ENCODE measurements at regions not wholly inside any gene's neighbourhood (a gene's known extent, or its start where the extent isn't known, plus 50 kb on each side); places are given as distances from the start of the nearest gene placed in this dataset.
"Not testable (repeated sequence)": the region's sequence is repeated elsewhere in the genome, so short reads cannot be mapped to it uniquely, and the experiment has no call there.

DNA sequence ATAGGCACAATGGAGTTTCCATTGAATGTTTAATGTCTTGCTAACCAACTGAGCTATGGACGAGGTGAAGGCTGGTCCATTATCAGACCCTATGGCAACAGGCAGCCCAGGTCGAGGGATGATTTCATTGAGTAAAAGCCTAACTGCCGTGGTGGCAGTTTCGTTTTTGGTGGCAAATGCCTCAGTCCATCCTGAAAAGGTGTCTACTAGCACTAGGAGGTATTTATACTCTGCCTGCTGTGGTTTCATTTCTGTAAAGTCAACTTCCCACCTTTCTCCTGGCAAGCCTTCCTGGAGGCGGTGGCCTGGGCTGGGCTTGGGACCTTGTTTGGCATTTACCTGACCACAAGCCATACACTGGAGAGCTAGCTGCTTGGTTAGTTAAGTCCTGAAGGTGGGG lies 75.8 kb downstream of the PRR15 start:
- CTCF ChIA-PET: interaction anchor here (1.2 kb wide), 1 partner anchor 281 kb away, joined by 3 read pairs; no protein-coding TSS in a partner anchor

GRCh38 chr7:29639886-29640595 lies 76.4 kb downstream of the PRR15 start:
- Mint-ChIP-seq H3K27ac (no peak overlapping the region), H3K36me3 (ENCODE audit: low read depth) (no peaks in the 10 kb centered on the region), H3K27me3 (ENCODE audit: low read depth) (no peaks in the 10 kb centered on the region), H3K4me3 (no peak overlapping the region), H3K4me1 (ENCODE audit: low read depth) (no peaks in the 10 kb centered on the region), H3K9me3 (ENCODE audit: insufficient read depth) (no peaks in the 10 kb centered on the region)
- ChIA-PET CTCF (interaction anchor here (1.2 kb wide), 1 partner anchor 281 kb away, joined by 3 read pairs; no protein-coding TSS in a partner anchor), POLR2A (no interaction called here)
- DNase-seq (no peak), ATAC-seq (no peak)

More for the DNA sequence above, 75.8 kb downstream of the PRR15 start:
- no peak overlapping the region for H3K4me3 Mint-ChIP-seq
- no peaks in the 10 kb centered on the region for H3K36me3 Mint-ChIP-seq (ENCODE audit: low read depth)
- no peaks in the 10 kb centered on the region for H3K27me3 Mint-ChIP-seq (ENCODE audit: low read depth)
- POLR2A ChIA-PET: no interaction called here
- DNase-seq (no peak), ATAC-seq (no peak)
- H3K9me3 Mint-ChIP-seq (ENCODE audit: insufficient read depth): no peaks in the 10 kb centered on the region
- H3K4me1 Mint-ChIP-seq (ENCODE audit: low read depth): no peaks in the 10 kb centered on the region
- no peak overlapping the region for H3K27ac Mint-ChIP-seq

- no peaks in the 10 kb centered on the region for H3K4me1 Mint-ChIP-seq (ENCODE audit: low read depth)
- no peak for ATAC-seq
- no peak overlapping the region for H3K27ac Mint-ChIP-seq
- no peaks in the 10 kb centered on the region for H3K27me3 Mint-ChIP-seq (ENCODE audit: low read depth)
- CTCF ChIA-PET: no interaction called here
- H3K9me3 Mint-ChIP-seq (ENCODE audit: insufficient read depth): no peaks in the 10 kb centered on the region
- H3K36me3 Mint-ChIP-seq (ENCODE audit: low read depth): no peaks in the 10 kb centered on the region
- POLR2A ChIA-PET: no interaction called here
- DNase-seq: no peak
- H3K4me3 Mint-ChIP-seq: no peak overlapping the region
Observed at GRCh38 chr7:29641651-29642050, 78.0 kb downstream of the PRR15 start.

GRCh38 chr7:29642494-29643155 lies 79.0 kb downstream of the PRR15 start:
- Mint-ChIP-seq H3K27me3 (ENCODE audit: low read depth) (no peaks in the 10 kb centered on the region), H3K27ac (no peak overlapping the region), H3K4me1 (ENCODE audit: low read depth) (no peaks in the 10 kb centered on the region), H3K4me3 (no peak overlapping the region), H3K9me3 (ENCODE audit: insufficient read depth) (no peaks in the 10 kb centered on the region), H3K36me3 (ENCODE audit: low read depth) (no peaks in the 10 kb centered on the region)
- ChIA-PET POLR2A (no interaction called here), CTCF (no interaction called here)
- no peak for DNase-seq
- no peak for ATAC-seq

DNA sequence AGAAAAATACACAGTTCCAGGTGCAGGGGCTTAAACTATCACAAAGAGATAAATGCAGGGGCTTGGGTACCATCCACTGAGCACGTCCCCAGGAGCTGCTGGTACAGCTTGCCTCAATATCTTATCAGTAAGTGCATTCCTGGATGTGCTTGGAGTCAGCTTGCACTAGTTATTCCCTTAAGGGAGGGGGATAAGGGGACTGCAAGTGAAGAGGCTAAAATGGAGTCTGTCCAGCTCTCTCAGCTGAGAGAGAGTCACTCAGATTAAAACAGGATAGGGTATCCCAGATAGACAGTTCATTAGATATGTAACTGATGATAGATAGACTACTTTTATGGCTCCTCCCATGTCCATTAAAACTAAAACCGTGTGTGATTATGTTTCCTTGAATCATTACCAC lies 82.5 kb downstream of the PRR15 start:
- POLR2A ChIA-PET; ATAC-seq; H3K27me3 Mint-ChIP-seq (ENCODE audit: low read depth); DNase-seq; H3K4me3 Mint-ChIP-seq; H3K27ac Mint-ChIP-seq; CTCF ChIA-PET; H3K4me1 Mint-ChIP-seq (ENCODE audit: low read depth); H3K9me3 Mint-ChIP-seq (ENCODE audit: insufficient read depth); H3K36me3 Mint-ChIP-seq (ENCODE audit: low read depth): not testable (repeated sequence)

DNA sequence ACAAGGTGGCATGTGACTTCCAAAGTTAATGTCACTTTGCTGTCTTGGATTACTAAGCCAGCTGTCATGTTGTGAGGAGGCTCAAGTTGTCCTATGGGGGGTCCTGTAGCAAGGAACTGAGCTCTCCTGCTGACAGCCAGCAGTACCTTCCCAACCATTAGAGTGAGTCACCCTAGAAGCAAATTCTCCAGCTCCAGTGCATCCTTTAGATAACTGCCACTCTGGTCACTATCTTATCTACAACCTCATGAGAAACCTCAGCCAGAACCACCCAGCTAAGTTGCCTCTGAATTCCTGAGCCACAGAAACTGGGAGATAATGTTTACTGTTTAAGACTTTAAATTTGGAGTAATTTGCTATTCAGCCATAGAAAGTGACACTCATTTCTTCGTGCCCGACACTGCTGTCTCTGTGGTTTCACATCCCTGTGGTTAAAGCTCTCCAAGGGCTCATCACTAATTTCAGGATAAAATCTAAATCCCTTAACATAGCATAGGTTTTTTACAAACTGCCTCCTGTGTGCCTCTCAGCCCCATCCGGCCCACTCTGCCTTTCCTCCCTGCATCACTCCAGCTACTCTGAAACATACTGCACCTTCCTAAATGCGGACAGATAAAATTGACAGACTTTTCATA lies 83.5 kb downstream of the PRR15 start:
- no peak for ATAC-seq
- ChIA-PET POLR2A (no interaction called here), CTCF (no interaction called here)
- H3K4me1 Mint-ChIP-seq (ENCODE audit: low read depth): no peaks in the 10 kb centered on the region
- H3K27ac Mint-ChIP-seq: no peak overlapping the region
- no peaks in the 10 kb centered on the region for H3K36me3 Mint-ChIP-seq (ENCODE audit: low read depth)
- H3K27me3 Mint-ChIP-seq (ENCODE audit: low read depth): no peaks in the 10 kb centered on the region
- DNase-seq: no peak
- no peaks in the 10 kb centered on the region for H3K9me3 Mint-ChIP-seq (ENCODE audit: insufficient read depth)
- H3K4me3 Mint-ChIP-seq: no peak overlapping the region

DNA sequence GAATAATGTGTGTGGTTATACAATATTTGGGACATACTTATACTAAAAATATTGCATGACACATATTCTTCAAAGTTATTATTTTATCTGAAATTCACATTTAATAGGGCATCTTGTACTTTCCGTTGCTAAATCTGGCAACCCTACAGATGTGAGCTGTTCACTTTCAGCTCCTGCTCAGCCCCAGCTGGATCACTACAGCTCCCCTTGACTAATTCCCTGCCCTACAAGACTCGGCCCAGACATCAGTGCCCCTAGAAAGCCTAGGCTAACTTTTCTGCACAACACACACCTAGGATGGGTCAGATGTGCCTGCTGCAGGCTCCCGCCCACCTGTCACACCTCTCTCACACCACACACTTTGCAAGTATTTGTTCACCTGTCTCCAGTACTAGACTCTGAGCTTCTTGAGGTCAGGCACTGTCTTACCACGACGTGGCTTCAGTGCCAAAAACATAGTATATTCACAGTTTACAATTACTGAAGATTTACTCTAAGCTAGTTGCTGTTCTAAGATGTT lies 84.1 kb downstream of the PRR15 start:
- CTCF ChIA-PET; POLR2A ChIA-PET; H3K27me3 Mint-ChIP-seq (ENCODE audit: low read depth); H3K27ac Mint-ChIP-seq; H3K36me3 Mint-ChIP-seq (ENCODE audit: low read depth); H3K9me3 Mint-ChIP-seq (ENCODE audit: insufficient read depth); H3K4me1 Mint-ChIP-seq (ENCODE audit: low read depth); DNase-seq; H3K4me3 Mint-ChIP-seq; ATAC-seq: not testable (repeated sequence)

DNA sequence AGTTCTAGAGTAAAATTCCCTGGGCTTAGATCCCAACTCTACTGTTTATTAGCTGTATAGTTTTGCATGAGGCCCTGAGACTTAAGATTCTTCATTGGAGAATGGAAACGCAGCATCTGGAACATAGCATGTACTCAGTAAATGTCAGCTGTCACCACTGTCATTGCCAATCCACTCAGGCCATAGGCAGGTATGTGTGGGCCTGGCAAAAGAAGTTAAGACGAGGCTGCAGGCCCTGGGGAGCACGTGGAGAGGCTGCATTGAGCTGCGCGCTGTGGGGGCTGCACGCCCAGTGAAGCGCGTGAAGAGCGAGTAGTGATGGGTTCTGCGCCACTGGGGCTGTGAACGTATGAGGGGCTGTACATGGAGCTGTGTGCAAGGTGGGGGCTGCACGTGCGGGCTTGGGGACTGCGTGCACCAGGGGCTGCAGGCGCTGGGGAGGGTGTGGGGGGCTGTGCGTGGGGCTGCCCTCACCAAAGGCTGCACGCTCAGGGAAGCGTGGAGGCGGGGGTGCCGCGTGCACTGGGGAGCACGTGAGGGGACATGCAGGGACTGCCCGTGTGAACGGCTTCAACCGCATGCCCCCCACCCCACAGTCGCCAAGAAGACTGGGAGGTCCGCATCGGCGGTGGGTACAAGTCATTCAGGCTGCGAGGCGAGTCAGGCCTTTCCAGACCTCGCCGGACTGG lies 85.5 kb downstream of the PRR15 start:
- H3K27ac Mint-ChIP-seq: no peak overlapping the region
- H3K9me3 Mint-ChIP-seq (ENCODE audit: insufficient read depth): no peaks in the 10 kb centered on the region
- no peak for DNase-seq
- ATAC-seq: no peak
- H3K27me3 Mint-ChIP-seq (ENCODE audit: low read depth): no peaks in the 10 kb centered on the region
- H3K4me3 Mint-ChIP-seq: no peak overlapping the region
- no peaks in the 10 kb centered on the region for H3K36me3 Mint-ChIP-seq (ENCODE audit: low read depth)
- ChIA-PET CTCF (no interaction called here), POLR2A (no interaction called here)
- no peaks in the 10 kb centered on the region for H3K4me1 Mint-ChIP-seq (ENCODE audit: low read depth)

DNA sequence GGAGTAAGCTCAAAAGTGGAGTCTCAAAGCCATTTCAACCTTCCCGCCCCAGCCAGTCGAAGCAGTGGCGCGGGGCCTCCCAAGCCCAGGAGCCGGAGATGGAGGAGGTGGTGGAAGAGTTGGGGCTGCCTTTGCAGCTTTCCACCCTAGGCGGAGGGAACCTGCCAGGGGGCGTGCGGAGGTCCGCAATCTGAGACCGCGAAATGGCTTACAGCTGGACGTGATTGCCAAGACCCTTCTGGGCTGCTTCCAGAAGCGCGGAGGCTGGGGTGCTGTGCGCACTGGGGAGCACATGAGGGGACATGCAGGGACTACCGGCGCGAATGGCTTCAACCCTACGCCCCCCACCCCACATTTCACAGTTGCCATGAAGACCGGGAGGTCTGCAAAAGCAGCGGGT lies 86.2 kb downstream of the PRR15 start:
- ChIA-PET CTCF (no interaction called here), POLR2A (no interaction called here)
- DNase-seq (no peak), ATAC-seq (no peak)
- H3K36me3 Mint-ChIP-seq (ENCODE audit: low read depth): no peaks in the 10 kb centered on the region
- no peaks in the 10 kb centered on the region for H3K27me3 Mint-ChIP-seq (ENCODE audit: low read depth)
- H3K27ac Mint-ChIP-seq: no peak overlapping the region
- H3K4me1 Mint-ChIP-seq (ENCODE audit: low read depth): no peaks in the 10 kb centered on the region
- H3K4me3 Mint-ChIP-seq: no peak overlapping the region
- no peaks in the 10 kb centered on the region for H3K9me3 Mint-ChIP-seq (ENCODE audit: insufficient read depth)

- H3K4me1 Mint-ChIP-seq (ENCODE audit: low read depth): no peaks in the 10 kb centered on the region
- ChIA-PET POLR2A (no interaction called here), CTCF (no interaction called here)
- ATAC-seq: no peak
- no peak for DNase-seq
- H3K36me3 Mint-ChIP-seq (ENCODE audit: low read depth): no peaks in the 10 kb centered on the region
- no peaks in the 10 kb centered on the region for H3K27me3 Mint-ChIP-seq (ENCODE audit: low read depth)
- no peak overlapping the region for H3K4me3 Mint-ChIP-seq
- H3K27ac Mint-ChIP-seq: no peak overlapping the region
- H3K9me3 Mint-ChIP-seq (ENCODE audit: insufficient read depth): no peaks in the 10 kb centered on the region
Observed at GRCh38 chr7:29651477-29651876, 87.8 kb downstream of the PRR15 start.

GRCh38 chr7:29652556-29652955 lies 88.9 kb downstream of the PRR15 start:
- Mint-ChIP-seq H3K9me3 (ENCODE audit: insufficient read depth) (no peaks in the 10 kb centered on the region), H3K27ac (no peak overlapping the region), H3K36me3 (ENCODE audit: low read depth) (no peaks in the 10 kb centered on the region), H3K4me3 (no peak overlapping the region), H3K27me3 (ENCODE audit: low read depth) (no peaks in the 10 kb centered on the region), H3K4me1 (ENCODE audit: low read depth) (no peaks in the 10 kb centered on the region)
- DNase-seq: no peak
- ATAC-seq: no peak
- CTCF ChIA-PET: no interaction called here
- POLR2A ChIA-PET: no interaction called here

DNA sequence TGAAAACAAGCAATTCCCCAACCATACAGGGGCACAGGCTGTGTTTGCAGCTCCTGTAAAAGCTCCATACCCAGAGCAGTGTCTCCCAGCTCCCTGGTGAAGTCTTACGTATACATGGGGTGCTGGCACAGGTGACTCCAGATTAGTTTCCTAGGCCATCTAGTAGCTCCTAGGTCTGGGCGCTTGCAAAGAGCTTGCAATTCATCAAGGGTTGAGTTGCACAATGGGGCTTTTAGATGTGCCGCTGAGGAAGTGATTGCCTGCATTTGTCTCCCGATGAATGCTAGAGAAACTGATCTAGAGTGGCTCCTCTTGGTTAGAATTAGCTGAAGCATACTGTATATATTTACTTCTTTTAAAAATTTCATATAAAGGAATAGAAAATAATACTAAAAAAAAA lies 90.7 kb downstream of the PRR15 start:
- H3K4me3 Mint-ChIP-seq; POLR2A ChIA-PET; H3K27ac Mint-ChIP-seq; ATAC-seq; H3K9me3 Mint-ChIP-seq (ENCODE audit: insufficient read depth); H3K36me3 Mint-ChIP-seq (ENCODE audit: low read depth); H3K4me1 Mint-ChIP-seq (ENCODE audit: low read depth); CTCF ChIA-PET; H3K27me3 Mint-ChIP-seq (ENCODE audit: low read depth); DNase-seq: not testable (repeated sequence)
